ENCODE measurements at regions not wholly inside any gene's neighbourhood (a gene's known extent, or its start where the extent isn't known, plus 50 kb on each side); places are given as distances from the start of the nearest gene placed in this dataset.

GRCh38 chr3:28067014-28067413 lies 174.4 kb upstream of the CMC1 start:
- no TSS peak for BruUV-seq (replicated peaks)
- H3K79me2 ChIP-seq (ENCODE audit: insufficient read depth, low read depth, low read length): no peaks in the 10 kb centered on the region
- no peaks in the 10 kb centered on the region for H3K4me1 ChIP-seq (ENCODE audit: insufficient read depth, low read length, poor library complexity, severe bottlenecking)
- TF ChIP-seq EZH2phosphoT487 (IDR thresholded peaks at IDR 0.05; ENCODE audit: borderline replicate concordance, low read depth, low read length) (no peak), CTCF (conservative IDR thresholded peaks at IDR 0.05; ENCODE audit: low read length) (no peak)
- no peak for DNase-seq (ENCODE audit: low spot score)
- H3K9me2 ChIP-seq (ENCODE audit: insufficient read depth, low read length): no peaks in the 10 kb centered on the region
- H3K9me3 ChIP-seq (ENCODE audit: low read length): no peaks in the 10 kb centered on the region
- H3K36me3 ChIP-seq (ENCODE audit: insufficient read depth, low read length): no peaks in the 10 kb centered on the region
- H2AFZ ChIP-seq (ENCODE audit: low read length): no peak overlapping the region
- H3K4me3 ChIP-seq (ENCODE audit: low read depth, low read length, poor library complexity, severe bottlenecking): no peak overlapping the region
- intact Hi-C loops (cut with micrococcal nuclease; ENCODE audit: unreplicated experiment): no loop called here
- POLR2A ChIA-PET: interaction anchor here (0.8 kb wide), 1 partner anchor 15 kb away, joined by 3 read pairs; no protein-coding TSS in a partner anchor
- no peaks in the 10 kb centered on the region for H4K20me1 ChIP-seq (ENCODE audit: insufficient read depth, low read length)
- CTCF ChIA-PET (ENCODE audit: unreplicated experiment): no interaction called here
- H3K4me2 ChIP-seq (ENCODE audit: low read length): no peak overlapping the region
- H3K27ac ChIP-seq (ENCODE audit: low read depth, low read length, poor library complexity, severe bottlenecking): no peak overlapping the region

- POLR2A ChIA-PET: interaction anchor here (1.3 kb wide), 1 partner anchor 13 kb away, joined by 4 read pairs; no protein-coding TSS in a partner anchor
- H3K36me3 ChIP-seq (ENCODE audit: insufficient read depth, low read length): no peaks in the 10 kb centered on the region
- no peaks in the 10 kb centered on the region for H3K4me1 ChIP-seq (ENCODE audit: insufficient read depth, low read length, poor library complexity, severe bottlenecking)
- CTCF ChIA-PET (ENCODE audit: unreplicated experiment): no interaction called here
- no peaks in the 10 kb centered on the region for H3K9me2 ChIP-seq (ENCODE audit: insufficient read depth, low read length)
- no TSS peak for BruUV-seq (replicated peaks)
- no peaks in the 10 kb centered on the region for H3K9me3 ChIP-seq (ENCODE audit: low read length)
- no peak for TF ChIP-seq CTCF (conservative IDR thresholded peaks at IDR 0.05; ENCODE audit: low read length)
- no peak for TF ChIP-seq EZH2phosphoT487 (IDR thresholded peaks at IDR 0.05; ENCODE audit: borderline replicate concordance, low read depth, low read length)
- no peaks in the 10 kb centered on the region for H4K20me1 ChIP-seq (ENCODE audit: insufficient read depth, low read length)
- no peaks in the 10 kb centered on the region for H3K79me2 ChIP-seq (ENCODE audit: insufficient read depth, low read depth, low read length)
- no peak overlapping the region for H3K27ac ChIP-seq (ENCODE audit: low read depth, low read length, poor library complexity, severe bottlenecking)
- no peak overlapping the region for H3K4me2 ChIP-seq (ENCODE audit: low read length)
- DNase-seq (ENCODE audit: low spot score): no peak
- intact Hi-C loops (cut with micrococcal nuclease; ENCODE audit: unreplicated experiment): no loop called here
- H2AFZ ChIP-seq (ENCODE audit: low read length): no peak overlapping the region
- no peak overlapping the region for H3K4me3 ChIP-seq (ENCODE audit: low read depth, low read length, poor library complexity, severe bottlenecking)
Observed at GRCh38 chr3:28068342-28068741, 173.1 kb upstream of the CMC1 start.

GRCh38 chr3:28069438-28069837 lies 172.0 kb upstream of the CMC1 start:
- Histone ChIP-seq H3K4me3 (ENCODE audit: low read depth, low read length, poor library complexity, severe bottlenecking) (no peak overlapping the region), H3K27ac (ENCODE audit: low read depth, low read length, poor library complexity, severe bottlenecking) (no peak overlapping the region), H3K4me2 (ENCODE audit: low read length) (no peak overlapping the region), H3K79me2 (ENCODE audit: insufficient read depth, low read depth, low read length) (no peaks in the 10 kb centered on the region), H4K20me1 (ENCODE audit: insufficient read depth, low read length) (no peaks in the 10 kb centered on the region), H3K36me3 (ENCODE audit: insufficient read depth, low read length) (no peaks in the 10 kb centered on the region), H2AFZ (ENCODE audit: low read length) (no peak overlapping the region), H3K4me1 (ENCODE audit: insufficient read depth, low read length, poor library complexity, severe bottlenecking) (no peaks in the 10 kb centered on the region), H3K9me2 (ENCODE audit: insufficient read depth, low read length) (no peaks in the 10 kb centered on the region), H3K9me3 (ENCODE audit: low read length) (no peaks in the 10 kb centered on the region)
- no peak for TF ChIP-seq EZH2phosphoT487 (IDR thresholded peaks at IDR 0.05; ENCODE audit: borderline replicate concordance, low read depth, low read length)
- TF ChIP-seq CTCF (conservative IDR thresholded peaks at IDR 0.05; ENCODE audit: low read length): no peak
- intact Hi-C loops (cut with micrococcal nuclease; ENCODE audit: unreplicated experiment): no loop called here
- CTCF ChIA-PET (ENCODE audit: unreplicated experiment): no interaction called here
- DNase-seq (ENCODE audit: low spot score): no peak
- POLR2A ChIA-PET: interaction anchor here (1.3 kb wide), 1 partner anchor 12 kb away, joined by 4 read pairs; no protein-coding TSS in a partner anchor
- BruUV-seq (replicated peaks): no TSS peak
